Body of pancreas (tissue), 4 donors: ENCODE measurements at regions not wholly inside any gene's neighbourhood (a gene's known extent, or its start where the extent isn't known, plus 50 kb on each side); places are given as distances from the start of the nearest gene placed in this dataset.

Experiments
- ATAC-seq: fragments of 150-250 bp; one replicate; pipeline ENCODE4 v1.9.1; 2016
- DNase-seq, 4 donors: peaks; one replicate each; pipeline ENCODE4 v3.0.0-alpha.2; 2019
- H3K27ac ChIP-seq, 4 donors: fragments of 200-600 bp; sonication (generic); 1 replicate in 3 of 4; 2 replicates in 1 of 4; pipeline versions ENCODE4 v1.5.1 to v1.6.1; 2016 to 2019; ENCODE audit warnings: mild to moderate bottlenecking in 1 of 4, mixed read lengths in 1 of 4, moderate library complexity in 1 of 4
- H3K27me3 ChIP-seq, 2 donors: fragments of 200-600 bp; sonication (generic); one replicate each; pipeline ENCODE4 v1.6.0; 2016; ENCODE audit warnings: mild to moderate bottlenecking in 1 of 2
- H3K36me3 ChIP-seq, 2 donors: fragments of 200-600 bp; sonication (generic); replicated peaks in 1 of 2; 2 replicates each; pipeline ENCODE4 v1.5.1; 2016; ENCODE audit warnings: low read depth in 2 of 2; ENCODE audit not compliant: insufficient read depth in 1 of 2
- H3K4me1 ChIP-seq: fragments of 200-600 bp; sonication (generic); one replicate; pipeline ENCODE4 v1.6.0; 2016
- H3K4me3 ChIP-seq, 2 donors: fragments of 200-600 bp; sonication (generic); 1 replicate in 1 of 2; 2 replicates in 1 of 2; pipeline ENCODE4 v1.5.1; 2016 to 2019
- H3K9me3 ChIP-seq, 3 donors: fragments of 200-600 bp; sonication (generic); 1 replicate in 2 of 3; 2 replicates in 1 of 3; pipeline ENCODE4 v1.5.1; 2016
- POLR2A ChIP-seq, 3 donors: fragments of 450-650 bp; IDR thresholded peaks; one replicate each; pipeline ENCODE4 v1.6.1; 2016; ENCODE audit warnings: antibody characterized with exemption in 3 of 3, mild to moderate bottlenecking in 2 of 3
- WGBS, 2 donors: methylation state at CpG; one replicate each; pipeline ENCODE4 v1.1.5; 2017; 5-methylcytosine and 5-hydroxymethylcytosine counted together
- intact Hi-C: fragments of 100-400 bp; cut with DNase I; formaldehyde crosslinking; loops from one replicate; pipeline ENCODE4 v1.15.1; 2023
- TF ChIP-seq, protein P1 (sequence below), 7 experiments: fragments of 450-650 bp in 4 of 7; fragments of 200-600 bp in 3 of 7; sonication (generic) in 3 of 7; IDR thresholded peaks; one replicate each; pipeline ENCODE4 v1.5.1; 2016 to 2019; ENCODE audit warnings: antibody characterized with exemption in 7 of 7

DNA sequence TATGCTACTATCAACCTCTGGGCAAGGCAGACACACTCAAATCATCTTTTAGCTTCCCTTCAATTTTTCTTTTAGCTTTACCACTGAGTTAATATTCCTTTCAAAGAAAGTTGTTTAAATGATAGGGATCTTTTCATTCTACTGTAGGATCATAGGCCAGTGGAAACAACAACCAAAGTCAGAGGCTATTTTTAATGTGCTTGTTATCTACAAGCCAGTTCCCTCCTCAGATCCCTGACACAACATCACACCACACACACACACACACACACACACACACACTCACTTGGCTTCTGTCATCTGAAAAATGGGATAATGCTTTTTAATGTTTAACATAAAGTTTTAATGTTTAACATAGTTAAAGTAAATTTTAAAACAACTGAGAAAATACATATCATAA is 106.7 kb upstream of the CAV2 start:
- ATAC-seq = no peak
- no peak overlapping the region for H3K27ac ChIP-seq
- H3K4me1 ChIP-seq = no peaks in the 10 kb centered on the region
- H3K4me3 ChIP-seq = no peak overlapping the region
- no peaks in the 10 kb centered on the region for H3K9me3 ChIP-seq
- no peaks in the 10 kb centered on the region for H3K27me3 ChIP-seq
- intact Hi-C loops = no loop called here
- DNase-seq = no peak
- no peaks in the 10 kb centered on the region for H3K36me3 ChIP-seq
- TF ChIP-seq, protein P1, sequence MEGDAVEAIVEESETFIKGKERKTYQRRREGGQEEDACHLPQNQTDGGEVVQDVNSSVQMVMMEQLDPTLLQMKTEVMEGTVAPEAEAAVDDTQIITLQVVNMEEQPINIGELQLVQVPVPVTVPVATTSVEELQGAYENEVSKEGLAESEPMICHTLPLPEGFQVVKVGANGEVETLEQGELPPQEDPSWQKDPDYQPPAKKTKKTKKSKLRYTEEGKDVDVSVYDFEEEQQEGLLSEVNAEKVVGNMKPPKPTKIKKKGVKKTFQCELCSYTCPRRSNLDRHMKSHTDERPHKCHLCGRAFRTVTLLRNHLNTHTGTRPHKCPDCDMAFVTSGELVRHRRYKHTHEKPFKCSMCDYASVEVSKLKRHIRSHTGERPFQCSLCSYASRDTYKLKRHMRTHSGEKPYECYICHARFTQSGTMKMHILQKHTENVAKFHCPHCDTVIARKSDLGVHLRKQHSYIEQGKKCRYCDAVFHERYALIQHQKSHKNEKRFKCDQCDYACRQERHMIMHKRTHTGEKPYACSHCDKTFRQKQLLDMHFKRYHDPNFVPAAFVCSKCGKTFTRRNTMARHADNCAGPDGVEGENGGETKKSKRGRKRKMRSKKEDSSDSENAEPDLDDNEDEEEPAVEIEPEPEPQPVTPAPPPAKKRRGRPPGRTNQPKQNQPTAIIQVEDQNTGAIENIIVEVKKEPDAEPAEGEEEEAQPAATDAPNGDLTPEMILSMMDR (IDR thresholded peaks at IDR 0.05) = no peak
- no peak for TF ChIP-seq POLR2A (IDR thresholded peaks at IDR 0.05)

- no peaks in the 10 kb centered on the region for H3K27me3 ChIP-seq
- no peak overlapping the region for H3K4me3 ChIP-seq
- DNase-seq (no peak), ATAC-seq (no peak)
- whole genome bisulfite sequencing, 2 donors = 57 to 79% methylated on average over 6 of the region's 6 CpGs
- H3K36me3 ChIP-seq = no peaks in the 10 kb centered on the region
- intact Hi-C loops = no loop called here
- H3K4me1 ChIP-seq = no peaks in the 10 kb centered on the region
- no peak for TF ChIP-seq POLR2A (IDR thresholded peaks at IDR 0.05)
- TF ChIP-seq, protein P1 (IDR thresholded peaks at IDR 0.05) = no peak
- H3K9me3 ChIP-seq = no peaks in the 10 kb centered on the region
- H3K27ac ChIP-seq = no peak overlapping the region
Measured at GRCh38 chr7:116393654-116394053, 105.9 kb upstream of the CAV2 start.

- Histone ChIP-seq H3K9me3 (no peaks in the 10 kb centered on the region), H3K4me3 (no peak overlapping the region), H3K4me1 (no peaks in the 10 kb centered on the region), H3K27ac (no peak overlapping the region), H3K36me3 (no peaks in the 10 kb centered on the region), H3K27me3 (no peaks in the 10 kb centered on the region)
- intact Hi-C loops = no loop called here
- DNase-seq (no peak), ATAC-seq (no peak)
- TF ChIP-seq, protein P1 (IDR thresholded peaks at IDR 0.05) = no peak
- no peak for TF ChIP-seq POLR2A (IDR thresholded peaks at IDR 0.05)
- WGBS, 2 donors = 89 to 91% methylated on average over 11 of the region's 11 CpGs
Measured at GRCh38 chr7:116394106-116394505, 105.4 kb upstream of the CAV2 start.

DNA sequence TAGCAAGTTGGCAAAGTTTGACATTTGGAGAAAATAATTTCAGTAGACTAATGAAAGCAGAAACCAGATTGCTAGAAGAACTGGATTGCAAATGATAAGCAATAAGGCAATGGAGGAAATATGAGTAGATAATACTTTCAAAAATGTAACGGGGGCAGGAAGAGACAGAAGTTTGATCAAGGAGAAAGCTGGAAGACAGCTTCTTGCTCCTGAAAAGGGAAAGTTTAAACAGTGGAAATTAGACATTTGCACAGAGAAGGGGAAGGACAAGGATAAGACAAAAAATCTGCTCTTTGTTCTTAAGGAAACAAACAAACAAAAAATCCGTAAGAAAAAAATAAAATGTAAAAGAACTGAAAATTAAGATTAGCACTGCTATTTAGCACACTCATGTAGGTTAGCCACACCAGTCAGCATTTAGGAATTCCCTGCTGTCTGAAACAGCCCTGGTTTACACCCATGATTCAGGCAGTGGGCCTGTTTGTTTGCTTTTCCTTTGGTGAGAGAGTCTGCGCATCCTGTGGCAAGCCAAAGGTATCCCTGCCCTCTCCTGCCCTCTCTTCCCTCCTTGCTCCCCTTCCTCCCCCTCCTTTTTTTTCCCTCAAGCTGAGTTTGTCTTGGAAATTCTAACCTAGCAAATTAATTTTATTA is 104.3 kb upstream of the CAV2 start:
- TF ChIP-seq, protein P1 (IDR thresholded peaks at IDR 0.05) = no peak
- no peak for TF ChIP-seq POLR2A (IDR thresholded peaks at IDR 0.05)
- Histone ChIP-seq H3K27ac (no peak overlapping the region), H3K36me3 (no peaks in the 10 kb centered on the region), H3K27me3 (no peaks in the 10 kb centered on the region), H3K4me1 (no peaks in the 10 kb centered on the region), H3K4me3 (no peak overlapping the region), H3K9me3 (no peaks in the 10 kb centered on the region)
- ATAC-seq = peak; percentile 27
- WGBS, 2 donors = 70 to 75% methylated on average over 3 of the region's 3 CpGs
- DNase-seq = no peak
- intact Hi-C loops = no loop called here

DNA sequence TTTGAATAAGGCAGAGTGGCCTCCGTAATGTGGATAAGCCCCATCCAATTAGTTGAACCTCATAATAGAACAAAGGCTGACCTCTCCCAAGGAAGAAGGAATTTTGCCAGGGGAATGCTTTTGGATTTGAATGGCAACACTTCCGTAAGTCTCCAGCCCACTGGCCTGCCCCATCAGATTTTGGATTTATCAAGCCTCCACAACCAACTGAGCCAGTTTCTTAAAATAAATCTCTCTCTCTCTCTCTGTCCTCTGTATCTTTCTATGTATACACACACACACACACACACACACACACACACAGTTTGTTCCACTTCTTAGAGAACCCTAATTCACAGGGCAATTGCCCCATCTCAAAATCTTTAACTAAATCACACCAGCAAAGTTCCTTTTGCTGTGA is 100.9 kb upstream of the CAV2 start:
- TF ChIP-seq POLR2A (IDR thresholded peaks at IDR 0.05) = no peak
- TF ChIP-seq, protein P1 (IDR thresholded peaks at IDR 0.05) = no peak
- no peak for DNase-seq
- no peaks in the 10 kb centered on the region for H3K9me3 ChIP-seq
- no peaks in the 10 kb centered on the region for H3K36me3 ChIP-seq
- intact Hi-C loops = no loop called here
- 86 to 93% methylated on average over 2 of the region's 2 CpGs for WGBS, 2 donors
- H3K27ac ChIP-seq = no peak overlapping the region
- ATAC-seq = no peak
- no peak overlapping the region for H3K4me3 ChIP-seq
- H3K27me3 ChIP-seq = no peaks in the 10 kb centered on the region
- H3K4me1 ChIP-seq = no peaks in the 10 kb centered on the region
